HCT116 (cell line): ENCODE measurements at regions not wholly inside any gene's neighbourhood (a gene's known extent, or its start where the extent isn't known, plus 50 kb on each side); places are given as distances from the start of the nearest gene placed in this dataset.

ENCODE experiments used
- CTCF ChIP-seq, 3 experiments: fragments of 200-600 bp in 1 of 3; sonication (generic) in 1 of 3; IDR thresholded peaks in 2 of 3; conservative IDR thresholded peaks in 1 of 3; 2 replicates each; pipeline ENCODE4 v1.5.1; 2012 to 2017; ENCODE audit warnings: low read depth in 2 of 3, low read length in 2 of 3, antibody characterized with exemption in 1 of 3, borderline replicate concordance in 1 of 3, control low read depth in 1 of 3, mild to moderate bottlenecking in 1 of 3, mixed read lengths in 1 of 3, mixed run types in 1 of 3, moderate library complexity in 1 of 3; ENCODE audit not compliant: insufficient read depth in 1 of 3
- EZH2 ChIP-seq: fragments of 200-600 bp; sonication (generic); IDR thresholded peaks from 2 replicates; pipeline ENCODE4 v1.6.1; 2017; ENCODE audit warnings: antibody characterized with exemption, mixed run types
- EZH2phosphoT487 ChIP-seq: fragments of 200-600 bp; IDR thresholded peaks from 2 replicates; pipeline ENCODE4 v1.6.1; 2018; ENCODE audit warnings: antibody characterized with exemption, borderline replicate concordance
- MAX ChIP-seq: IDR thresholded peaks from 2 replicates; pipeline ENCODE4 v1.6.1; 2012
- POLR2AphosphoS5 ChIP-seq: IDR thresholded peaks from 2 replicates; pipeline ENCODE4 v1.6.1; 2011; ENCODE audit warnings: mild to moderate bottlenecking, low read depth, low read length, moderate library complexity
- RAD21 ChIP-seq: IDR thresholded peaks from 2 replicates; pipeline ENCODE4 v1.6.1; 2012; ENCODE audit warnings: low read depth, mild to moderate bottlenecking
- SIN3A ChIP-seq: IDR thresholded peaks from 2 replicates; pipeline ENCODE4 v1.6.1; 2012; ENCODE audit warnings: low read depth
- TCF7L2 ChIP-seq: IDR thresholded peaks from 2 replicates; pipeline ENCODE4 v1.7.0; 2011; ENCODE audit warnings: borderline replicate concordance, inconsistent platforms; ENCODE audit not compliant: insufficient read depth, insufficient read length; ENCODE audit errors: extremely low read depth
- YY1 ChIP-seq: IDR thresholded peaks from 2 replicates; pipeline ENCODE4 v1.6.1; 2011; ENCODE audit warnings: low read length, low read depth, moderate library complexity, mild to moderate bottlenecking; ENCODE audit not compliant: insufficient replicate concordance; ENCODE audit errors: extremely low read depth
- ZBTB33 ChIP-seq: IDR thresholded peaks from 2 replicates; pipeline ENCODE4 v1.6.1; 2011; ENCODE audit warnings: mild to moderate bottlenecking, low read length, moderate library complexity; ENCODE audit not compliant: insufficient replicate concordance; ENCODE audit errors: extremely low read depth
- ZFX ChIP-seq: fragments of 450-650 bp; IDR thresholded peaks from 2 replicates; pipeline ENCODE4 v1.6.1; 2017
- ZNF274 ChIP-seq: fragments of 200-500 bp; sonication (Bioruptor generic); IDR thresholded peaks from 2 replicates; pipeline ENCODE4 v1.6.1; 2014; ENCODE audit warnings: mild to moderate bottlenecking, low read depth, low read length, inconsistent platforms
- TF ChIP-seq, protein P1 (sequence below): IDR thresholded peaks from 2 replicates; pipeline ENCODE4 v1.6.1; 2012; ENCODE audit warnings: low read depth
- TF ChIP-seq, protein P2 (sequence below): IDR thresholded peaks from 2 replicates; pipeline ENCODE4 v1.6.1; 2012

- TF ChIP-seq CTCF (IDR thresholded peaks at IDR 0.05 in 2 of 3, conservative IDR thresholded peaks at IDR 0.05 in 1 of 3; ENCODE audit: borderline replicate concordance in 1 of 3, insufficient read depth in 1 of 3, low read depth in 2 of 3, low read length in 2 of 3) (no peak), ZBTB33 (no peak), YY1 (no peak), ZFX (no peak), SIN3A (no peak), TCF7L2 (no peak), EZH2 (no peak), EZH2phosphoT487 (no peak), MAX (no peak), RAD21 (no peak), POLR2AphosphoS5 (no peak), ZNF274 (no peak)
- TF ChIP-seq, protein P1, sequence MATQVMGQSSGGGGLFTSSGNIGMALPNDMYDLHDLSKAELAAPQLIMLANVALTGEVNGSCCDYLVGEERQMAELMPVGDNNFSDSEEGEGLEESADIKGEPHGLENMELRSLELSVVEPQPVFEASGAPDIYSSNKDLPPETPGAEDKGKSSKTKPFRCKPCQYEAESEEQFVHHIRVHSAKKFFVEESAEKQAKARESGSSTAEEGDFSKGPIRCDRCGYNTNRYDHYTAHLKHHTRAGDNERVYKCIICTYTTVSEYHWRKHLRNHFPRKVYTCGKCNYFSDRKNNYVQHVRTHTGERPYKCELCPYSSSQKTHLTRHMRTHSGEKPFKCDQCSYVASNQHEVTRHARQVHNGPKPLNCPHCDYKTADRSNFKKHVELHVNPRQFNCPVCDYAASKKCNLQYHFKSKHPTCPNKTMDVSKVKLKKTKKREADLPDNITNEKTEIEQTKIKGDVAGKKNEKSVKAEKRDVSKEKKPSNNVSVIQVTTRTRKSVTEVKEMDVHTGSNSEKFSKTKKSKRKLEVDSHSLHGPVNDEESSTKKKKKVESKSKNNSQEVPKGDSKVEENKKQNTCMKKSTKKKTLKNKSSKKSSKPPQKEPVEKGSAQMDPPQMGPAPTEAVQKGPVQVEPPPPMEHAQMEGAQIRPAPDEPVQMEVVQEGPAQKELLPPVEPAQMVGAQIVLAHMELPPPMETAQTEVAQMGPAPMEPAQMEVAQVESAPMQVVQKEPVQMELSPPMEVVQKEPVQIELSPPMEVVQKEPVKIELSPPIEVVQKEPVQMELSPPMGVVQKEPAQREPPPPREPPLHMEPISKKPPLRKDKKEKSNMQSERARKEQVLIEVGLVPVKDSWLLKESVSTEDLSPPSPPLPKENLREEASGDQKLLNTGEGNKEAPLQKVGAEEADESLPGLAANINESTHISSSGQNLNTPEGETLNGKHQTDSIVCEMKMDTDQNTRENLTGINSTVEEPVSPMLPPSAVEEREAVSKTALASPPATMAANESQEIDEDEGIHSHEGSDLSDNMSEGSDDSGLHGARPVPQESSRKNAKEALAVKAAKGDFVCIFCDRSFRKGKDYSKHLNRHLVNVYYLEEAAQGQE: no peak
- TF ChIP-seq, protein P2, sequence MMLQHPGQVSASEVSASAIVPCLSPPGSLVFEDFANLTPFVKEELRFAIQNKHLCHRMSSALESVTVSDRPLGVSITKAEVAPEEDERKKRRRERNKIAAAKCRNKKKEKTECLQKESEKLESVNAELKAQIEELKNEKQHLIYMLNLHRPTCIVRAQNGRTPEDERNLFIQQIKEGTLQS: no peak
Measured at GRCh38 chr5:61991866-61992265, 314.1 kb upstream of the KIF2A start.
